Skeletal muscle satellite cell (primary cell): ENCODE measurements at regions not wholly inside any gene's neighbourhood (a gene's known extent, or its start where the extent isn't known, plus 50 kb on each side); places are given as distances from the start of the nearest gene placed in this dataset.

Experiments
- H3K27me3 ChIP-seq: 2 replicates; pipeline ENCODE4 v1.7.0; 2013; ENCODE audit warnings: low read length; ENCODE audit not compliant: control insufficient read depth, insufficient read depth
- H3K36me3 ChIP-seq: 2 replicates; pipeline ENCODE4 v1.7.0; 2013; ENCODE audit warnings: mild to moderate bottlenecking, control low read depth, low read length; ENCODE audit not compliant: insufficient read depth
- H3K4me1 ChIP-seq: 2 replicates; pipeline ENCODE4 v1.7.0; 2013; ENCODE audit warnings: low read length; ENCODE audit not compliant: control insufficient read depth, insufficient read depth
- H3K4me2 ChIP-seq: 2 replicates; pipeline ENCODE4 v1.7.0; 2013; ENCODE audit warnings: mild to moderate bottlenecking, low read length
- H3K4me3 ChIP-seq: 2 replicates; pipeline ENCODE4 v1.7.0; 2013; ENCODE audit warnings: low read length
- H3K9ac ChIP-seq: 2 replicates; pipeline ENCODE4 v1.7.0; 2013; ENCODE audit warnings: mild to moderate bottlenecking, low read depth, low read length, moderate library complexity
- H3K9me3 ChIP-seq: replicated peaks from 2 replicates; pipeline ENCODE4 v1.7.0; 2013; ENCODE audit warnings: mild to moderate bottlenecking, control low read depth, low read length

- H3K4me3 ChIP-seq = no peak overlapping the region
- H3K4me1 ChIP-seq = no peaks in the 10 kb centered on the region
- H3K4me2 ChIP-seq = no peak overlapping the region
- H3K36me3 ChIP-seq = no peaks in the 10 kb centered on the region
- peaks cover 49% of the 10 kb centered on the region for H3K27me3 ChIP-seq
- H3K9ac ChIP-seq = no peak overlapping the region
- no peaks in the 10 kb centered on the region for H3K9me3 ChIP-seq
Measured at GRCh38 chr17:5711344-5711743, 127.0 kb upstream of the NLRP1 start.

- no peak overlapping the region for H3K4me2 ChIP-seq
- no peak overlapping the region for H3K9ac ChIP-seq
- no peaks in the 10 kb centered on the region for H3K9me3 ChIP-seq
- no peaks in the 10 kb centered on the region for H3K36me3 ChIP-seq
- no peaks in the 10 kb centered on the region for H3K4me1 ChIP-seq
- H3K27me3 ChIP-seq = peaks cover 65% of the 10 kb centered on the region
- H3K4me3 ChIP-seq = no peak overlapping the region
Measured at GRCh38 chr17:5714993-5715392, 130.7 kb upstream of the NLRP1 start.

GRCh38 chr17:5715478-5715877 is 131.2 kb upstream of the NLRP1 start:
- no peak overlapping the region for H3K4me3 ChIP-seq
- peaks cover 60% of the 10 kb centered on the region for H3K27me3 ChIP-seq
- H3K4me1 ChIP-seq = no peaks in the 10 kb centered on the region
- H3K9me3 ChIP-seq = no peaks in the 10 kb centered on the region
- no peak overlapping the region for H3K9ac ChIP-seq
- no peaks in the 10 kb centered on the region for H3K36me3 ChIP-seq
- H3K4me2 ChIP-seq = no peak overlapping the region

GRCh38 chr17:5718726-5719125 is 134.4 kb upstream of the NLRP1 start:
- no peaks in the 10 kb centered on the region for H3K4me1 ChIP-seq
- H3K9me3 ChIP-seq = no peaks in the 10 kb centered on the region
- no peak overlapping the region for H3K4me2 ChIP-seq

GRCh38 chr17:5719976-5720375 is 135.7 kb upstream of the NLRP1 start:
- Histone ChIP-seq H3K4me3 (no peak overlapping the region), H3K27me3 (peaks cover 23% of the 10 kb centered on the region), H3K4me2 (no peak overlapping the region)

More at GRCh38 chr17:5718726-5719125, 134.4 kb upstream of the NLRP1 start:
- Histone ChIP-seq H3K9ac (no peak overlapping the region), H3K27me3 (peaks cover 34% of the 10 kb centered on the region), H3K4me3 (no peak overlapping the region), H3K36me3 (no peaks in the 10 kb centered on the region)

GRCh38 chr17:5730373-5730772 is 146.1 kb upstream of the NLRP1 start:
- Histone ChIP-seq H3K36me3 (no peaks in the 10 kb centered on the region), H3K4me3 (no peak overlapping the region), H3K9me3 (no peaks in the 10 kb centered on the region), H3K4me1 (no peaks in the 10 kb centered on the region), H3K27me3 (peaks cover 23% of the 10 kb centered on the region), H3K4me2 (no peak overlapping the region), H3K9ac (no peak overlapping the region)

More at GRCh38 chr17:5719976-5720375, 135.7 kb upstream of the NLRP1 start:
- no peaks in the 10 kb centered on the region for H3K4me1 ChIP-seq
- H3K9ac ChIP-seq = no peak overlapping the region
- no peaks in the 10 kb centered on the region for H3K9me3 ChIP-seq
- no peaks in the 10 kb centered on the region for H3K36me3 ChIP-seq

- Histone ChIP-seq H3K9ac (no peak overlapping the region), H3K4me3 (no peak overlapping the region), H3K4me2 (no peak overlapping the region), H3K9me3 (no peaks in the 10 kb centered on the region), H3K27me3 (peaks cover 43% of the 10 kb centered on the region), H3K36me3 (no peaks in the 10 kb centered on the region), H3K4me1 (no peaks in the 10 kb centered on the region)
Measured at GRCh38 chr17:5740937-5741336, 156.6 kb upstream of the NLRP1 start.

GRCh38 chr17:5741810-5742209 is 157.5 kb upstream of the NLRP1 start:
- Histone ChIP-seq H3K4me1 (no peaks in the 10 kb centered on the region), H3K36me3 (no peaks in the 10 kb centered on the region), H3K4me3 (no peak overlapping the region), H3K27me3 (peaks cover 43% of the 10 kb centered on the region), H3K9me3 (no peaks in the 10 kb centered on the region), H3K9ac (no peak overlapping the region), H3K4me2 (no peak overlapping the region)

GRCh38 chr17:5745111-5745813 is 161.0 kb upstream of the NLRP1 start:
- H3K9ac ChIP-seq = no peak overlapping the region

GRCh38 chr17:5747276-5747675 is 163.0 kb upstream of the NLRP1 start:
- Histone ChIP-seq H3K9ac (no peak overlapping the region), H3K9me3 (no peaks in the 10 kb centered on the region), H3K36me3 (no peaks in the 10 kb centered on the region), H3K27me3 (peaks cover 28% of the 10 kb centered on the region), H3K4me2 (no peak overlapping the region), H3K4me1 (no peaks in the 10 kb centered on the region), H3K4me3 (no peak overlapping the region)

More at GRCh38 chr17:5745111-5745813, 161.0 kb upstream of the NLRP1 start:
- H3K36me3 ChIP-seq = no peaks in the 10 kb centered on the region
- peaks cover 44% of the 10 kb centered on the region for H3K27me3 ChIP-seq
- H3K4me1 ChIP-seq = no peaks in the 10 kb centered on the region
- H3K4me3 ChIP-seq = no peak overlapping the region
- no peak overlapping the region for H3K4me2 ChIP-seq
- H3K9me3 ChIP-seq = no peaks in the 10 kb centered on the region

GRCh38 chr17:5747964-5748363 is 163.7 kb upstream of the NLRP1 start:
- Histone ChIP-seq H3K27me3 (peaks cover 24% of the 10 kb centered on the region), H3K4me1 (no peaks in the 10 kb centered on the region), H3K9ac (no peak overlapping the region), H3K9me3 (no peaks in the 10 kb centered on the region), H3K4me2 (no peak overlapping the region), H3K36me3 (no peaks in the 10 kb centered on the region), H3K4me3 (no peak overlapping the region)

- peaks cover 40% of the 10 kb centered on the region for H3K27me3 ChIP-seq
- no peaks in the 10 kb centered on the region for H3K36me3 ChIP-seq
- no peaks in the 10 kb centered on the region for H3K4me1 ChIP-seq
- no peak overlapping the region for H3K9ac ChIP-seq
- H3K4me3 ChIP-seq = no peak overlapping the region
- no peaks in the 10 kb centered on the region for H3K9me3 ChIP-seq
- no peak overlapping the region for H3K4me2 ChIP-seq
Measured at GRCh38 chr17:5753421-5753820, 169.1 kb upstream of the NLRP1 start.
